HG03095 (cell line): ENCODE measurements at regions not wholly inside any gene's neighbourhood (a gene's known extent, or its start where the extent isn't known, plus 50 kb on each side); places are given as distances from the start of the nearest gene placed in this dataset.
"Not testable (repeated sequence)": the region's sequence is repeated elsewhere in the genome, so short reads cannot be mapped to it uniquely, and the experiment has no call there.

Source experiments
- ATAC-seq: cut with Tn5 transposase; IDR thresholded peaks from one replicate; pipeline ENCODE4 v1.9.1; 2021; ENCODE audit warnings: moderate library complexity; ENCODE audit not compliant: unreplicated experiment

DNA sequence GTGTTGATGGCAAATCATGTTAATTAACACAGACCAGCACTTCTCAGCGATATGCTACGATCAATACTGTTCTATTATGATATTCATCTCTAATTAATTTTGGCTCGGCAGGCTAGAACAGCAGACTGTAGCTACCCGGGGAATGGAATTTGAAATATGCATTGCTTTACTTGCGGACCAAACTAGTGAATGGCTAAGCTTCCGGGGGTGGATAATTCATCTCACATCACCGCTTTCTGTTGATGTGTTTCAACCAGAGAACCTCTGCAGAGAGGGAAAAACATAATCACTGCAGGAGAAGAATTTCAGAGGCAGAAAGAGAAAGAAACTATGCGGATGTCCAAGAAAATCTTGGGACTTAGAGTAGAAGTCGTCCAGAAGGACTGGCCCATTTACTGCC is 490.9 kb downstream of the STK39 start:
- ATAC-seq = no peak

DNA sequence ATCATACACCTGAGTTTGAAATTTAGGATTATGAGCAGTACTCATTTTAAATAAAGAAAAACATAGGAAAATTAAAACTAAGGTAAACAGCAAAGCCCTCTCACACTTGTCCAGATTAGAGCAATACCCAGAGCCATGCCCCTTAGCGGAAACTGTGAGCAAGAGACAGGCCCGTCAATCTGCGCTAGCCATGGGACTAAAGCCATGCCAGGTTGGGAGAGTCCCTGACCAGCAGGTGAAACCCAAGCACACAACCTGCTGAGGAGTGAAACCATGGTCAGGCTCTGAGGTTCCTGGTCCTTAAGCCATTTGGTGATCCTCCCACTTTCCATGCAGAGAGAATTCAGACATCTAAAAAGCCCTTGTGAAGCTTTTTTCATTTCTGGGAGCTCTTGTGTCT is 494.3 kb downstream of the STK39 start:
- ATAC-seq = no peak

DNA sequence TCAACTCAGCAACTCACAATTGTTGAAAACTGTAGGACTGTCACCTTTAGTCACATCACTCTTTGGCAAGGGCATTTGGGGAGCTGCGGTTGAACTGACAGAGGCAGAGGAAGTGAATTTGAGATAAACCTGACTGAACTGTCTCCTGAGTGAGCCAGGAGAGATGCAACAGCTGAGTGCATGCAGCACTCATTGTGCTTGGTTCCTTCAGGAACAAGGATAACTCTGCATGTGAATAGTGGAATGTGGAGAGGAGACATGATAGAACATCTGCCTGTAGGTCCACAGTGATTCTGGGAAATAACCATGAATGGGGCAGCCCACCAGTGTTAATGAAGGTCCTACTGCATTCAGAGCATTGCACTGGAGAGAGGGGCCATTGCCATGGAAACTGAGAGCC is 494.7 kb downstream of the STK39 start:
- ATAC-seq = no peak

DNA sequence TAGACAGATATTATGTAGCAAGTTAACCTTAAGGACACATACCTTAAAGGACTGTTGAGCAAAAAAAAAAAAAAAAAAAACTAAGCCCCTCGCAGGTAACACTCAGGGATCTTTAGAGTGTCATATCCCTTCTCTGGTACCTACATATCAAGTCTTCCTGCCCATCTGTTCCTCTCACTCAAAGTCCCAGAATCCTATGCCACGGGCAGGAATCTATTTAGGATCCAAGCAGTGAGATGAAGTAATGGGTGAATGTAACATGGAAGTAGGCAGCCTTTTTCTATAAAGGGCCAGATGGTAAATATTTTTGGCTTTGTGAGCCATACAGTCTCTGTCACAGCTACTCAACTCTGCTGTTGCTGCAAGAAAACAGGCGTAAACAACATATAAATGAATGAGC is 496.7 kb downstream of the STK39 start:
- ATAC-seq = no peak

DNA sequence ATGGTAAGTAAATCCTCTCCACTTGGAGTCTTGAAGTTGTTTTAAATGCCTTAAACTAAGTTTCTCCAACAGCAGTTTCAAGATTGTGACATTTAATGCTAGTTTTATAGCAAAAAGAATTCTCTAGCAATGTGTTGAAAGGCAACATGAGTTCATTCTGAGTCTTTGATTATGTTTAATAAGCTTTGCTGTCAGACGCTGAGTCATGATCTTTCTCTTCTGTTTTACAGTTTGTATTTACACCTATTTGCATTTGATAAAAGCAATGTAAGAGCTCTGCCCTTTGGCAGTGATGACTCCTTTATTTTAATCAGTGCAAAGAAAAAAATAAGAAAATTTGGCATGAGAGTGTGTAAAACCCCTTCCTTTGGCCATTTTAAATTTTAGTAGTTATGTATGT is 497.7 kb downstream of the STK39 start:
- no peak for ATAC-seq

DNA sequence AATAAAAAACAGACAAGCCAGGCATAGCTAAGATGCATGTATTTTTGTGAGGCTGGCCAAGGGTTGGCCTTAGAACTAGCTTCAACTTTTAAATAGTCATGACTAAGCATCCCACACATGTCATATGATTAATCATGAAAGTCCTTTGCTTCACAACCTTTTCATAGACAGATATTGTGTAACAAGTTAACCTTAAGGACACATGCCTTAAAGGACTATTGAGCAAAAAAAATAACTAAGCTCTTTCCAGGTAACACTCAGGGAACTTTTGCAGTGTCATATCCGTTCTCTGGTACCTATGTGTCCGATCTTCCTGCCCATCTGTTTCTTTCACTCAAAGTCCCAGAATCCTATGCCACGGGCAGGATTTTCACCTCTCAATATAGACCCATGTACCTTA is 498.4 kb downstream of the STK39 start:
- ATAC-seq = no peak

DNA sequence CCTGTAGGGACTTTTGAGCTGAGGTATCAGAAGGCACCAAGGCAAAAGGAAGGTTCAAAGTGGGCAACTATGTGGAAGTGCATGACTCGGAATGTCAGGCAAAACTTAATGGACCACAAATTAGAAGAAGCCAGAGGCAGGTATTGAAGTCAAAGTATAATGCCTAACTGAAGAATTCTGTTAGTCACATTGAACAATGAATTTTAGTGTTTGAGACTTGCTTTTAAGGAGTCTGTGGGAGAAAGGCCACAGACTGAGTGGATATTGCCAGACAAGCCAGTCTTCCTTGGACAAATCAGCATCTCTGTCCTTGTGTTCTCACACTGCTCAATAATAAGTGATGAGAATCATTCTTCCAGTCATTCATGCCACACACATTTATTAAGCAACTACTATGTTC is 498.9 kb downstream of the STK39 start:
- ATAC-seq = no peak

- no peak for ATAC-seq
Measured at GRCh38 chr2:167745667-167746066, 501.7 kb downstream of the STK39 start.

DNA sequence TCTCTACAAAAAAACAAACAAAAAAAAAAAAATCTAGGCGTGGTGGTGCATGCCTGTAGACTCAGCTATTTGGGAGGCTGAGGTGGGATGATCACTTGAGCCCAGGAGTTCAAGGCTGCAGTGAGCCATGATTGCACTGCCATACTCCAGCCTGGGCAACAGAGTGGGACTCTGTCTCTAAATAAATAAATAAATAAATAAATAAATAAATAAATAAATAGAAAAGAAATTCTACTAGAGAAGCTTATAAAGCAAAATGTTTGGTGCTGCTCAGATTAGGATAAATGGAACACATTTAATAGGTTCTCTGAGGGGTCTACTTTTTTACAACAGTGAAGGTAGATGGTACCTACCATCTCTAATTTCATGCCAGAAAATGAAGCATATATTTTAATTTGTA is 507.5 kb downstream of the STK39 start:
- not testable (repeated sequence) for ATAC-seq

- no peak for ATAC-seq
Measured at GRCh38 chr2:167733747-167734146, 513.6 kb downstream of the STK39 start.

- ATAC-seq = no peak
Measured at GRCh38 chr2:167732326-167732725, 515.1 kb downstream of the STK39 start.

DNA sequence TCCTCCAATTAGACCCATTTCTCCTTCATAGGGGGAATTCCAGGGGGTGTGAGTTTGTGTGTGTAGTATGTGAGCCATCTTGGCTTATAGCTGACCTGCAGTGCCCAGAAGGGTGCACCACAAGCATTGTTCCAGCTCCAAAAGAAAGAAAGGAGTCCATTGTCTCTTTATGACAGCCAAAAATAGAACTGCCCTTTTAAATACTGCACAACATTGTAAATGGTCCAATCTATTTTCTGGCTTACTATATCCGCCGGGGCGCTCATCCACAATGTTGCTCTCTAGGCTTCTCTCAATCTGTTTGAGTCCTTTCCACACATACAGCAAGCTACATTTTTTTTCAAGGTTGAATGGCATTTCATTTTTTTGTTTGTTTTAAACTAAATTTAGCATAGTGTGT is 517.5 kb downstream of the STK39 start:
- ATAC-seq = no peak

DNA sequence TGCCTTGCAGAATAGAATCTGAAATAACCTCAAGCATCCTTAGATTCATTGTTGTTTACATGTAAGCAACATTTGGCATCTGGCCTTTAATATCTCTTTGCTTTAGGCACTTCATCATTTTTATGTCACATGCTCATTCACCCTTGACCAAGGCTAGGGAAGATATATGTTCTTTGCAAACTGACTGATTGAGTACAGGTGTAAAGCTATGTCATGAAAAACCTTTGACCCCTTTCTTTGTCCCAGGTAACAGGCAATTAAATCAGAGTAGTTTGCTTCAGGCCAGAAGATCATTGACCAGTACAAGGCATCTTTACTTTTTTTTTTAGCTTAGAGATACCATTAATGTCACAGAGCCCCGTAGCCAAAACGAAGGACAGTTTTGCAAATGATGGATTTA is 520.6 kb downstream of the STK39 start:
- ATAC-seq = no peak

- ATAC-seq = no peak
Measured at GRCh38 chr2:167721593-167721992, 525.8 kb downstream of the STK39 start.

- no peak for ATAC-seq
Measured at GRCh38 chr2:167719410-167719809, 528.0 kb downstream of the STK39 start.

GRCh38 chr2:167718560-167718959 is 528.8 kb downstream of the STK39 start:
- no peak for ATAC-seq

GRCh38 chr2:167715932-167716331 is 531.5 kb downstream of the STK39 start:
- no peak for ATAC-seq

- ATAC-seq = not testable (repeated sequence)
Measured at GRCh38 chr2:167715498-167715897, 531.9 kb downstream of the STK39 start.

DNA sequence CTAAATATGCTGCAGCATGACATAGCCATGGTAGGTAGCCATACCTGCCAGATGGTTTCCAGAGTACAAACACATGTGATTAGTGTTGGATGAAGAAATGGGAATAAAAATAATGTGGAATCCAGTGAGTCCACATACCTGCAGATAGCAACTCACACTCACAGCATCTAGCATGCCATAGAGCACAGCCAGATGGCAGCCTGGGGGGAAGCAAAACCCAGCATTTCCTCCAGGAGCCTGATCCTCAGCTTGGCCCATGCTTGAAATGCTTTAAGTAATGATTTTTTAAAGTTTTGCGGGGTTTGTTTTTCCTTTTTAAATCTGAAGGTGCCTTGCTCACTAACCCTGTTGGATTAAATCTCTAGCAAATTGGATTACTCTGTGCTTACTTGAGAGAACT is 535.1 kb downstream of the STK39 start:
- no peak for ATAC-seq

- ATAC-seq = no peak
Measured at GRCh38 chr2:167708998-167709397, 538.4 kb downstream of the STK39 start.

DNA sequence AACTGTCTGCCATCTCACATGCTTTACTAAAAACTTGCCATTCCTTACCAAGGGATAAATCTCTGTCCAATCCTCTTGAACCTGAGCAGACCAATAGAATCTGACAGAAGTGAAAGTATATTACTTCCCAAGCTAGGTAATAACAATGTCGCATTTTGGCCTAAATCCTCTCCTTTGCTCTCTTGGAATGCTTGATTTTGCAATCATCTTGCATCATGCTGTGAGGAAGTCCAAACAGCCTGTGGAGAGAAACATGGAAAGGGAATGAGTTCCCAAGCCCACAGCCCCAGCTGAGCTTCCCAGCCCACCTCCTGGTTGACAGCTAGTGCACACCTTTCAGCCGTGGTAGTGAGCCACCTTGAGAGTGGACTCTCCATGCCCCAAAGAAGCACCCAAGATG is 540.6 kb downstream of the STK39 start:
- no peak for ATAC-seq

DNA sequence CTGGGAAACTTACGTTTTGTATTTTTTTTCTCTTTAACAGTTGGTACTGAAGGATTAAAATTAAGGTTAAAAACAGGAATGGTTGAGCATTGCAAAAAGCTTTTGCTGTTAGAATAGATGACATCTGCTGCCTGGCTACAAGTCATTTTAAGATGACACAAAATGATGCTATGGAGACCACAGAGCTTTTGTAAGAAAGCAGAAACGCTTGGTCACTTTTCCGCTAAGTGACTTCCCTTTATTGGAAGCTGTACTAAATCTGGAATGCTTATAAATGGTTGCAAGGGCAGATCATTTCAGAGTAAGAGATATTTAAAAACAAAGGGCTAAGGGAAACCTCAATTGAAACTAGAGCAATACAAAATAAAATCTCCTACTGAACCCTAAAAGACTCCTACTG is 544.0 kb downstream of the STK39 start:
- no peak for ATAC-seq

DNA sequence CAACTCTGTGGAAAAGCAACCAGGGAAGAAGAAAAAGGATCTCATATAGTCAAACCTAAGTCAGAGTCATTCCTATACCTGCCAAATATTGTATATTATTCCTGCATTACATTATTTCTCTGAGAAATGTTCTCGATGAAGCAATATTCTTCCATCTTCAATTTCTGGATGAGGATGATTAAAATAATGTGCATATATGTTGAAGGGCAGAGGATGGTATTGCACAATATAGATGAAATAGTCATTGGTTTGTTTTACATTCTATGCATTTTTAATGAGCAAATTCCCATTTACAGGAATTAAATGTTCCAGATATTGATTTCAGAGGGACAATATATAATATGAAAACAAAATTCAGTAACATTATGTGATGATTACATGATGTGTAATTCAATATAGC is 545.2 kb downstream of the STK39 start:
- no peak for ATAC-seq

GRCh38 chr2:167701651-167702050 is 545.7 kb downstream of the STK39 start:
- ATAC-seq = no peak
